HG03442 (cell line): ENCODE measurements at regions not wholly inside any gene's neighbourhood (a gene's known extent, or its start where the extent isn't known, plus 50 kb on each side); places are given as distances from the start of the nearest gene placed in this dataset.
"Not testable (repeated sequence)": the region's sequence is repeated elsewhere in the genome, so short reads cannot be mapped to it uniquely, and the experiment has no call there.

Experiments
- ATAC-seq: cut with Tn5 transposase; IDR thresholded peaks from one replicate; pipeline ENCODE4 v1.9.1; 2021; ENCODE audit warnings: mild to moderate bottlenecking, moderate library complexity; ENCODE audit not compliant: unreplicated experiment

DNA sequence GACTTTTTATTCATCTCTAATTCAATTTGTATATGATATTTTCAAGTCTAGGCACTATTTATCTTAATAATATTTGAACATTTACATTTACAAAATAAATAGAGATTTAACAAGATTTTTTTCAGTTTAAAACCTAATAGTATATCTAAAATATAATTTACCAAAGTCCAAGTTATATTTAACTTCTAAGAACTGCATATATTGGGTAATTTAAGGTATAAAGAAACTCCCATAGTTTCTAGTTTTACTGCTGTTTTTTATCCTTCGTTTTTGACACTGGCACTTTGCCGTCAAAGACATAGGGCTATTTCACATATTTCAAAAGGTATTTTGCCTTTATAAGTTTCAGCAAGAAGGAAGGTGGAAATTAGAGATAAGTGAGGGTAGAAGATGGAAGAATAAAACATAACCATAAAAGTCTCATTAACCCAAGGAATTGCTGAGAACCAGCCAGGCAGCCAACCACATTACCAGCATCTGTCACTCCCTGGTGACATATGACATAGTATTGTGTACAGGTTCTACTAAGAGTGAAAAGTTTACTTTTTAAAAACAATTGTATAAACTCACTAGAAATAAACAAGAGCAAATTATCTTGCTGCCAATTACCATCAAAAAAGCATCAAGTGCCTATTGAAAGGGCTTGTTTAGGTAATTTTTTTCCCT is 251.5 kb downstream of the NSUN3 start:
- ATAC-seq: no peak

DNA sequence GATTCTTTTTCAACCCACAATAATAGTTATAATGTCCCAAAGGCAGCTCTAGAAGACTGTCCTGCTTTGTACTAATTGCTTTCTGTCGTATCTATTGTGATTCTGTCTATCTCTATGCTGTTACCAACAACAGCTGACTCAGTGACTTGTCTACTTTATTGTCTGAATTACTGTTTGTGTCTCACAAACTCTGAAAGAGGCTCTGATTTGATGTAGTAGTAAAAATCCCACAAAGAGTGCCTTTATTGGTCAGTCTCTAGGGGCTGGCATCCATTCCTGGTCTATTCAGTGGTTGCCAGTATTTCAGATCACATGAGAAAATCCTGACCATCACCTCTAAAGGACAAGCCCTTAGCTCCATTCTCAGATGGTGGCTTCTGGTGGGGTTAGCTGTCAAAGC is 254.2 kb downstream of the NSUN3 start:
- ATAC-seq: no peak

DNA sequence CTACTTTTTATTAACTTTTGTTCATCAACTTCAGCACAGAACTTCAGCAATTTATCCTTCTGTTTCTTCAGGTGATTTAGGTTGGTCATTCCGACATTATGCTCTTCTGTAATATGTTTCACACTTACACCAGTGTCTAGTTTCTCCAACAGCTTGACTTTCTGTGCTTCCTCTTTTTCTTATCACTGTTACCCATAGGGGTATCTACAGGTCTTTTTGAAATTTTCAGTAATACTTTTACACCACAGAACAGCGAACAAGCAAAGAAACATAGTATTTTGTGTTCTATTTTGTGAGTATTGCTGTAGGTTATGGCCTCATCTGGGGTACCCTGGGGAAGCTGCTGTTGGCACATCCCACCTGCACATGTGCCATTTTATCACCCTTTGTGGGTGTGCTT is 260.7 kb downstream of the NSUN3 start:
- no peak for ATAC-seq

DNA sequence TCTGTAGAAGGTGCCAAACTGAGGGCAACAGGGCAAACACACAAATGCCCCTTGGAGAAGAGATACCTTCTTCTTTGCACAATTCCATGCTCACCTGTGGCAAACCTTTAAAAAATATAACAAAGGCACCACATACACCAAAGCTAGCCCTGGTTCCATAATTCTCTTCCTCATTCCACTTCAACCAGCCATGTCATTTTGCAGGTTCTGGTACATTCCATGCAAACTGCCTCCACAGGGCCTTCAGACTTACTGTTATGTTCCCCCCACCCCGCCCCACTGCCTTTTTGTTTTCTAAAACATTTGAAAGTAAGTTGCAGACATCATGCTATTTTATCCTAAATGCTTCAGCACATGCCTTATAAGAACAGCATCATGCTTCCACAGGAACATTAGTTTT is 269.0 kb downstream of the NSUN3 start:
- ATAC-seq: no peak

DNA sequence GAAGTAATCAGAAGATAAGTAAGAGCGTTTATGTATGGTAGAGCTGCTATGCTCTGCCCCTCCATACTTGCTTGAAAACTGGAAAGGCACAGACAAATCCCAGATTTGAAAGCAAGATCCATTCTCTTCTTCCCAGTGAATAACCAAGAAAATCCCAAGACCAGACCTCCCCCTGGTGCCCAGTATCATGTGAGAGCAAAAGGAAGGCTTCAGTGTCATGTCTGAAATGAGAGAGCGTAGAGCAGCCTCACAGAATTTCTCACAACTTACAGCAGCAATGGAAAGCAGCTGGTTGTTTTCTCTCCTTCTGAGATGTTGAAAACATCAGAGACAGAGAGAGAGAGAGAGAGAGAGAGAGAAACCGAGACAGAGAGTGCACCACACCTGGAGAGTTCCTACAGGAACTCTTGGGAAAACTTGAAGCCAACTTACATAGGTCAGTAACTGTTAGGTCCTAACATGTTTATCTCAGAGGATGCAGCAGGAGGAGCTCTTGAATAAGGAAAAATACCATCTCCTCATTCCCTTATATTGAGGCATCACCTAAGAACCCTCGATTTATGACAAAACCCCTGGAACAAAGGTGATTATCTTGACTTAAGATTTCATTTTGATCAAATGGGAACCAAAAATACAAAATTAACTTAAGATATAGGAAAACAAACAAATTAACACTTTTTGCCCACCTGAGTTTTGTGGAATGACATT is 273.3 kb downstream of the NSUN3 start:
- no peak for ATAC-seq

DNA sequence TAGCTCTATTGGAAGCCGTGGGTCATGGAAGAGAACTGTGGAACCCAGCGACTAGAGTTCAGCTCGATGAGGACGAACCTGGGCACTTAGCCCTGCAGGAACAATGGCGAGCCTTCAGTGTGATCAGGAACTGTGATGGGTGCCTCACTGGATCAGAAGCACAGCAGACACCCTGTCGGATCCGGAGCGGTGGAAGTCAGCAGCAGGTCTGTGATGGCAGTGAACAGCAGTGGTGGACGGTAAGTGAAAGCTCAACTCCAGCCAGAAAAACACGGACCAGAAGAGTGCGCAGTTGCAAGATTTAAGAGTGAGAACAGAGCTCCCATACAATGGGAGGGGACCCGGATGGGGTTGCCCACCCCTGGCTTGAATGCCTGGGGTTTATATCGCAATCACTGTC is 282.2 kb downstream of the NSUN3 start:
- ATAC-seq: no peak

DNA sequence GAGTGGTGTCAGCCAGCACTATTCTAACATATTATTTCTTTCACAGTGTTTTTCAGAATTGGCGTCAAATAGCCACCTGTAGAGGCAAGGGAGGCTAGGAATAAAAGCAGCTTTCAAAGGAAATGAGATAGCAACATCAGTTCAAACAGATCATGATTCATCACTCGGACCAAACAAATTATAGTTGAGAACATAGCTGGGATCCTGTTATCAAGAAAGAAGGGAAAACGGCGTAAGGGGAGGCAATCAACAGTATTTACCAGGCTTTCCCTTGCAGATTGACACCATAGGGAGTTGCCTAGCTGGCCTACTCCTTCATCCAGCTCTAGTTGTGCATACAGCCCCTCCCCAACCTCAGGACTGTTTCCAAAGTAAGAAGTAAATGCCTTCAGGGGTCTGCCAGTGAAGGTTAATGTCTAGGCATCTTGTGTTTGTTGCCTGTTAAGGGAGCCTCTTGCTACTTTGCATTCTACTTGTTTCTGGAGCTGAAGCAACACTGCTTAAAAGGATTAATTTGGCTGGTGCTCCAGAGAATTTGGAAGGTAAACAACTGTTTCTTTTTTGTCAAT is 286.5 kb downstream of the NSUN3 start:
- ATAC-seq: no peak

DNA sequence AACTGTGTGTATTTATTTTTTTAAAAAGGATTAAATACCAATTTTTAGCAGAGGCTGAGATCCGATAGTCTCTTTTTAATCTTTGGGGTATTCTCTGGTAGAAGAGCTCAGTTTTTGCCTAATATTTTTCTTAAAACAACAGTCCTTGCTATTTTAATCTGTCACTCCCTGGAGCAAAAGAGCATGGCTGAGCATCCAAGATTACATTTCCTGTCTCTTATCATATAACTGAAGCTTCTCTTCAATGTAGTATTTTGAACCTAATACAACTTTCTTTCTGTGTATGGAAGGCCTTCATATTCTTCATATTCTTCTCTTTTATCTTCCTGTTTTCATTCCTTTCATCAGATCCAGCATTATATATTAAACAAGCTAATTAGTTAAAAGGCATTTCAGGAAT is 293.7 kb downstream of the NSUN3 start:
- ATAC-seq: no peak

DNA sequence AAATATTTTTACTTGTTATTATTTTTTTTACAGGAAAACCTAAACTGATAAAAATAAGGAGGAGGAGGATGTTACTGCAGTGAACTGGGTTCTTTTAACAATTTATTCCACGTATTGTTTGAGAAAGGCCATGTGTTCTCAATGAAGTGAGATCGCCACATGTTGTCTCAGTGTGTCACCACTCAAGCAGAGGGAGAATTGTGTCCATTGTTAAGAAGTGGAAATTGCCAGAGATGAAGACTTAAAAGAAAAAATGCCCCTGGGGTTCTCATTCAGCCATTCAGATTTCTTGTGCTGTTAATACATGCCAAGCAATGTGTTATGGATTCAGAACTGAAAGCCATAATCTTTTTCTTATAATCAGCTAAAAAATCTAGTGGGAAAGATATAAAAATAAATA is 297.1 kb downstream of the NSUN3 start:
- no peak for ATAC-seq

DNA sequence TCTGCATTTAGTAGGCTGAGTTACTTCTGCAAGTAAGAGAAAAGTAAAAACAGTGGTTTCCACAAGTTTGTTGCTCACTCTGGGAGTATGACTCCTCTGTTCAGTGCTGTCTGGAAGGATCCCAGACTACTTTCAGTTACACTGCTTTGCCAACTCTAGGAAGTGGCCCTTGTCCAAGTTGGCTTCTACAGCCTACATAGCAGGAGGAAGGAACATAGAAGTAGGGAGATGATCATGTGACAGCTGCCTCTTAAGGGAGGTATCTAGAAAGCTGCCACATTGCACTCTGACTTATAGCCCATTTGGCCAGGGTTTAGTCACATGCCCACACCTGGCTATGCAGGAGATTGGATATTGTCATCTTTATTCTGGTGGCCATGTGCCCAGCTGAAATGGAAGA is 298.1 kb downstream of the NSUN3 start:
- ATAC-seq: no peak

DNA sequence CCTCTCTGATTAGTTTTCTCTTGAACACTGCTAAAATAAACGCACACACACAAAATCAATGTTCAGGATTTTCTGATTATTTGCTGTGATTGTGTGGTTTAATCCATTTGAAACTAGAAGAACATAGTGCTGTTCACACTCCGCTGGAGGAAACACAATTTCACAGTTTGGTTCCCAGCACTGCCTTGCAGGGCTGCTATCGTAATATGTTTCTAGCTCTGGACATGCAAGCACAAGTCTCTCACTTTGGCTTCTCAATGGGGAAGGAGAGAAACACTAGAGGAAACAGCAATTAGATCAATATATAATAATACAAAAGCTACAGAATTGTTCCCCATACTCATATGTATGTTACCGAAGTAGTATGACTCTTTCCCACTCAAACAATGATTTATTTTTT is 299.5 kb downstream of the NSUN3 start:
- ATAC-seq: no peak

DNA sequence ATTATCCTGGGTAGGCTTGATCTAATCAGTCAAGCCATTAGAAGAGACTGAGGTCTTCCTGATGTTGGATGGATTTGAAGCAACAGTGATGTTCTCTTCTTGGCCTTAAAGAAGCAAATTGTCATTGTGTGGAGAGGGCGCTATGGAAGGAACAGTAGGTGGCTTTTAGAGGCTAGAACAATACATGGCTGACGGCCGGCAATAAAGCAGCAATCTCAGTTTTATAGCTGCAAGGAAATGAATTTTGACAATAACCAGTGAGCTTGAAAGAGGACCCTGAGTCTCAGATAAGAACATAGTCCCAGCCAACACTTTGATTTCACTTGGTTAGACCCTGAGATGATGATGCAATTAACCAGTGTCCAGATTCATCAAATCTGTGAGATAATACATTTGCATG is 302.1 kb downstream of the NSUN3 start:
- ATAC-seq: no peak

DNA sequence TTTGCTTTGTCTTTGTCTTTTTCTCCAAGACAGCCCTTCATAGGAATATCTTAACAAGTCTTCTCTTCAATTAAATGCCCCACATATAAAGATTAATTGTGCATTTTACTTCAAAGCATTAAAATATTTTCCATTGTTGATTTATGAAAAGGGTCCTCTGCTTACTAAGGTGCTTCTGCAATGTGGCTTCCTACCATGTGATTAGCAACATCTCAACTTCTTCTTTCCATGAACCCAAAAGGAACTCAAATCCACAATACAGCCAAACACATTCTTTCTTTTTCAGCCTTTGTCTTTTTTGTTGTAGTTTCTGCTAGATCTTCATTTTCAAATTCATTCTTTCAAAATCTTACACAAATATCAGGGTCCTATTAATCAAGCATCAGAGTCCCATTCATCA is 309.2 kb downstream of the NSUN3 start:
- ATAC-seq: no peak

DNA sequence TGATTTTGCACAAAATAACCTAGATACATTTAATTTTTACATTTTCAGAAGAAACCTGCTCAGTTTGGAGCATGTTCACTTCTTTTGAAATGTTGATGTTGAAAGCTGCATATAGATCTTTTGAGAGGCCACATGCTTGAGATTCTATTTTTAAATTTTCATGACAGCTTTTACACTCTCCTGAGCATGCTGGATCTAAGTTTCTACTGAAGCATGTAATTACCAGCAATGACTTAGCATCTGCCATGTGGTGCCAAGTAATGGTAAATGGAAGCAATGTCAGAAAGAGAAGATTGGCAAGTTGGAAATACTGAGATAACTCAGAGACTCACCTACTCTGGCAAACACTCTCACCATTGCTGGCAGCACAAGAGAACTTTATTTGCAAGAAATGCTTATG is 310.6 kb downstream of the NSUN3 start:
- no peak for ATAC-seq

DNA sequence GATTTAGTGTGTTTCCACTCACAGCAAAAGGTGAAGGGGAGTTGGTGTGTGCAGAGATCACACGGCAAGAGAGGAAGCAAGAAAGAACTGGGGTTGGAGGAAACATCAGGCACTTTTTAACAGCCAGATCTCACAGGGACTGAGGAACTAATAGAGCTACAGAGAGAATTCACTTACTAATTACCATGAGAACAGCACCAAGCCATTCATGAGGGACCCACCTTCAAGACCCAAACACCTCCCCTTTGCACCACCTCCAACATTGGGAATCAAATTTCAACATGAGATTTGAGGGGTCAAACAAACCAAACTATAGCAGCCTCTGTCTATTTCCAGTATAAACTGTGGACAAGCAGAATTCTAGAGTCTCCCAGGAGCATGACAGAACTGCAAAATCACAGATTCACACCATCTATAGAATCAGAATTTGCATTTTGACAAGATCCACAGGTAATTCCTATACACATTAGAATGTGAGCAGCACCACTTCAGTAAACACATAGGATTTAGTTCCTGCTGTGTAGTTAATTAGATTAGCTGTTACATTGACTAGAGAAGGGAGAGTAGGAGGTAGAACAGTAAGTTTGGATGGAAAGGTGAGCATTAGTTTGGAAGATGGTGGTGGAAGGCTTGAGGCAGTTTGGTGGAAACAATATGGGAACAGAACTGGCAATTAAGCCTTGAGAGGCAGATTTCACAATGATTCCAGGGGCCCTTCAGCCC is 311.7 kb downstream of the NSUN3 start:
- no peak for ATAC-seq

DNA sequence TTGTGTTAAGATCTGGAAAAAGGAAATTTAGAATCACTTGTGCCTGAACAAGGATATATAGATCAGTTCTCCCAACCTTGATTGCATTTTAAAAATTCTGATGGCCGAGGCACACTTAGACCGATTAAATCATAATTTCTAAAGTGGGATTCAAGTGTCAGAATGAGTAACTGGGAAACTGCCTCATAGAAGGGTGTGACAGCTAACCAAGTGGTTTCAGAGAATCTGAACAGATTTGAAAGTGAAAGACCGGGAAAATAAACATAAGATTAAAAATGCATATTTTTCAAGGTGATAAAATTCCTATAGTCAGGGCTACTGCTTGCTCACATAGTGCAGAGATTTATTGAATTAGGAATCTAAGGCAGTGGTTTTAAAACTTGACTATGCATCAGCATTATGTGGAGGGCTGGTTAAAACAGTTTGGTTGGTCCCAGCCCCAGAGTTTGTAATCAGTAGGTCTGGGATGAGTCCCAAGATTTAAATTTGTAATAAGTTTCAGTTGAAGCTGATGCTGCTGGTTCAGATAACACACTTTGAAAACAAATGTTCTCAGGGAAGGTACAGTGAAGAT is 314.3 kb downstream of the NSUN3 start:
- not testable (repeated sequence) for ATAC-seq

DNA sequence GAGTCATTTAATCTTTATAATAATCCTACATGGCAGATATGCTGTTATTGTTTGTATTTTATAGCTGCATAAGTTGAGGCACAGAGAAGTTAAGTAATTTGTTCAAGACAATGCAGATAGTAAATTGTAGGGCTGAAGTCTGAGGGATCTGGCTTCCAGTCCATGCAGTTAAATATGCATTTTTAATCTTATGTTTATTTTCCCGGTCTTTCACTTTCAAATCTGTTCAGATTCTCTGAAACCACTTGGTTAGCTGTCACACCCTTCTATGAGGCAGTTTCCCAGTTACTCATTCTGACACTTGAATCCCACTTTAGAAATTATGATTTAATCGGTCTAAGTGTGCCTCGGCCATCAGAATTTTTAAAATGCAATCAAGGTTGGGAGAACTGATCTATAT is 315.0 kb downstream of the NSUN3 start:
- ATAC-seq: not testable (repeated sequence)

DNA sequence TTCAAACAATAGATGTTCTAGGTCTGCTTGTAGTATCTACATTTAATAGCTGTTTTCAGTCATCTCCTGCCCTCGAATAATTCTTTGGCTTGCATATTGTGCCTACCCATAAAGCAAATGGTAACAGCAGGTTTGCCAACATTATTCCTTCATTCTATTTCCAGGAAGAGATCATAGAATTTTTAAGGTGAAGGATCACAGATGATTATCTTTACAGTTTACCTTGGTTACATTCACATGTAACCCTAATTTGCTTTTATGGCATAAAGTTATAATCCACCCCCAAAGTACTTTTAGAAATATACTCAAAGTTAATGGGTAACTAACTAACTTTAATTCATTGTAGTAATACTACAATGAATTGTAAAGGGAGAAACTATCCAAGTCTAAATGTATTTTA is 315.5 kb downstream of the NSUN3 start:
- no peak for ATAC-seq

DNA sequence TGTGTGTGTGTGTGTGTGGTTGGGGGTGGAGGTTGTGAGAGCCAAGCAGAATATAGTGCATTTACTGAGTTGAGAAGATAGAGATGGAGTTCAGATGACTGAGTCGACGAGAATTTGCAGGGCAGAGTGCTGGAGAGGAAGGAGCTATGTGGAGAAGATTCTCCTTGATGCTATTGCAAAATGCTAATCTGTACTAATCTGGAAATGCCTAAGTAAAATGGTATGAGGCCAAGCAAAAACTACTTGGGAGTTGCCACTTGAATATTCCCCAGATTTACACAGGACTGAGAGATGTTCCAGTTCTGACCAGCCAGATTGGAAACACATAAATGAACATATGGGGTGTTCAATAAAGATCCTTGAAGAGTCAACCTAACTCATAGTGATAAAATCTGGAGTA is 316.4 kb downstream of the NSUN3 start:
- ATAC-seq: no peak

DNA sequence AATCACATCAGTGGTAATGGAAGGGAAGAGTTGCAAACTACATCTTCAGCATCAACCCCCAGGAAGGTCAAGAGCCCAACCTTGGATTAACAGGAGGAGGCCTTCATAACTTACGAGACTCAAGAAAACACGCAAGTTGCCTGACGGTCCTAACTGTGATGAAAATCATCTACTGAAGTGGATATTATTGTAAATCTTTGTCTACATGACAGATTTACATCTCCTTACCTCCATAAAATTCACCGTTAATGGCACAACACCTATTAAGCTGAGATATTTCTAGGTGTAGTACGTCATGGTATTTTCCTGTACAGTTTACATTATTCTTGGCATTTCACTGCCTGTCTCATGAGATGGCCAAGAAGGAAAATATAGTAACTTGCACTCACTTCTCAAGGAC is 332.0 kb downstream of the NSUN3 start:
- no peak for ATAC-seq

DNA sequence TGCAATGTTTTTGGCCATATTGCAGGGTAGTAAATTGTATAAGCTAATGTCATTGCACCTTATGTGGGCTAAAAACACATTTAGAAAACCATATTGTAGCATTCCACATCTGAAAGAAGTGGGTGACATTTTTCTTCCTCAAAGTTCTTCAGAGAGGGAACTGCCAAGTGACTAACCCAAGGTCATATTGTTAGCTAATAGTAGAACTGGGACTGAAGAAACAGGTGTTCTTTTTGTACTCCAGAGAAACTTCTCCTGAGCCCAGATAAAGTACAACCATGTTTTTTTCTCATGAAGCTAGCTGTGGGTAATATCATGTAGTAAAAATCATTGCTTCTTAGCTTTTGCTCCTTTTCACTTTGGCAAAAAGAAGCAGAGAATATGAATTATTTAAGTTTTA is 333.0 kb downstream of the NSUN3 start:
- ATAC-seq: no peak

DNA sequence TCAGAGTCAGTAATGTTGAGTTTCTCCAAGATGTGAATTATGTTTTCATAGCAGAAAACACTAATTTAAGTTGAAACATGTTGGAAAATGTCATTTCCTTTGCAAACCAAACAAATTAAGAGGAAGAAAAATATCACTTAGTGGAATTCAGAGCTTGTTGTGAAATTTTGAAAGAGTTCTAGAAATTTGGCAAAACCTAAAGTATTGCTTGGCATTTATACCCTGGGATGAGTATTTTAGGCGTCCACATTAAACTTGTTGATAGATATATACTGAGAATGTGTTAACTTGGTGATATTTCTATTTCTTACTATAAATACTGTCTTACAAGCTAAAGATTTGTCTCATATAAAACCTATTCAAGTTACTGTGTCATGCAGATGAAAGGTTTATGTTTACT is 335.2 kb downstream of the NSUN3 start:
- no peak for ATAC-seq
